ENCODE measurements at regions not wholly inside any gene's neighbourhood (a gene's known extent, or its start where the extent isn't known, plus 50 kb on each side); places are given as distances from the start of the nearest gene placed in this dataset.

DNA sequence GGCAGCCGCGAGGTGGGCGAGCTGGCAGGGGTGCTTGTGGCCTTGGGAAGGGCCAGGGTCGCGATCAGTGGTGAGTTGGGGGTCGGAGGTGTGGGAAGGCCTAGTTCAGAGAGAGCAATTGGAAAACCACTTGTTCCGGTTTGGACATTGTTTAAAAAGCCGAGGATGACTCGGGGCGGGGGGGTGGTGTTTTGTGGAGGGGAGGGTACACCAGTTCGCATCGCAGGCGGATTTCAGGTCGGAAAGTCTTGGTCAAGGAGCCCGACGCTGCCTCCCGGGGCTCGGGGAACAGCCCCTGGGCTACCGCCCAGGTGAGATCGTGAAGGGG, 66.4 kb downstream of the KPNA2 start (continued):
- TF ChIP-seq, protein P1, sequence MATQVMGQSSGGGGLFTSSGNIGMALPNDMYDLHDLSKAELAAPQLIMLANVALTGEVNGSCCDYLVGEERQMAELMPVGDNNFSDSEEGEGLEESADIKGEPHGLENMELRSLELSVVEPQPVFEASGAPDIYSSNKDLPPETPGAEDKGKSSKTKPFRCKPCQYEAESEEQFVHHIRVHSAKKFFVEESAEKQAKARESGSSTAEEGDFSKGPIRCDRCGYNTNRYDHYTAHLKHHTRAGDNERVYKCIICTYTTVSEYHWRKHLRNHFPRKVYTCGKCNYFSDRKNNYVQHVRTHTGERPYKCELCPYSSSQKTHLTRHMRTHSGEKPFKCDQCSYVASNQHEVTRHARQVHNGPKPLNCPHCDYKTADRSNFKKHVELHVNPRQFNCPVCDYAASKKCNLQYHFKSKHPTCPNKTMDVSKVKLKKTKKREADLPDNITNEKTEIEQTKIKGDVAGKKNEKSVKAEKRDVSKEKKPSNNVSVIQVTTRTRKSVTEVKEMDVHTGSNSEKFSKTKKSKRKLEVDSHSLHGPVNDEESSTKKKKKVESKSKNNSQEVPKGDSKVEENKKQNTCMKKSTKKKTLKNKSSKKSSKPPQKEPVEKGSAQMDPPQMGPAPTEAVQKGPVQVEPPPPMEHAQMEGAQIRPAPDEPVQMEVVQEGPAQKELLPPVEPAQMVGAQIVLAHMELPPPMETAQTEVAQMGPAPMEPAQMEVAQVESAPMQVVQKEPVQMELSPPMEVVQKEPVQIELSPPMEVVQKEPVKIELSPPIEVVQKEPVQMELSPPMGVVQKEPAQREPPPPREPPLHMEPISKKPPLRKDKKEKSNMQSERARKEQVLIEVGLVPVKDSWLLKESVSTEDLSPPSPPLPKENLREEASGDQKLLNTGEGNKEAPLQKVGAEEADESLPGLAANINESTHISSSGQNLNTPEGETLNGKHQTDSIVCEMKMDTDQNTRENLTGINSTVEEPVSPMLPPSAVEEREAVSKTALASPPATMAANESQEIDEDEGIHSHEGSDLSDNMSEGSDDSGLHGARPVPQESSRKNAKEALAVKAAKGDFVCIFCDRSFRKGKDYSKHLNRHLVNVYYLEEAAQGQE (IDR thresholded peaks at IDR 0.05; ENCODE audit: borderline replicate concordance in 1 of 2, low read depth in 1 of 2, low read length in 2 of 2) = no peak
- no peak; the same call in 1 of the 2 replicates for TF ChIP-seq ZNF431 (CRISPR knock-in tag; IDR thresholded peaks at IDR 0.05; ENCODE audit: borderline replicate concordance, low read depth)
- no peak for TF ChIP-seq POLR2A (IDR thresholded peaks at IDR 0.05; ENCODE audit: insufficient read depth in 1 of 2, low read depth in 2 of 2, low read length in 2 of 2)
- no peak for TF ChIP-seq ZNF782 (CRISPR knock-in tag; IDR thresholded peaks at IDR 0.05; ENCODE audit: borderline replicate concordance)
- TF ChIP-seq, protein P2, sequence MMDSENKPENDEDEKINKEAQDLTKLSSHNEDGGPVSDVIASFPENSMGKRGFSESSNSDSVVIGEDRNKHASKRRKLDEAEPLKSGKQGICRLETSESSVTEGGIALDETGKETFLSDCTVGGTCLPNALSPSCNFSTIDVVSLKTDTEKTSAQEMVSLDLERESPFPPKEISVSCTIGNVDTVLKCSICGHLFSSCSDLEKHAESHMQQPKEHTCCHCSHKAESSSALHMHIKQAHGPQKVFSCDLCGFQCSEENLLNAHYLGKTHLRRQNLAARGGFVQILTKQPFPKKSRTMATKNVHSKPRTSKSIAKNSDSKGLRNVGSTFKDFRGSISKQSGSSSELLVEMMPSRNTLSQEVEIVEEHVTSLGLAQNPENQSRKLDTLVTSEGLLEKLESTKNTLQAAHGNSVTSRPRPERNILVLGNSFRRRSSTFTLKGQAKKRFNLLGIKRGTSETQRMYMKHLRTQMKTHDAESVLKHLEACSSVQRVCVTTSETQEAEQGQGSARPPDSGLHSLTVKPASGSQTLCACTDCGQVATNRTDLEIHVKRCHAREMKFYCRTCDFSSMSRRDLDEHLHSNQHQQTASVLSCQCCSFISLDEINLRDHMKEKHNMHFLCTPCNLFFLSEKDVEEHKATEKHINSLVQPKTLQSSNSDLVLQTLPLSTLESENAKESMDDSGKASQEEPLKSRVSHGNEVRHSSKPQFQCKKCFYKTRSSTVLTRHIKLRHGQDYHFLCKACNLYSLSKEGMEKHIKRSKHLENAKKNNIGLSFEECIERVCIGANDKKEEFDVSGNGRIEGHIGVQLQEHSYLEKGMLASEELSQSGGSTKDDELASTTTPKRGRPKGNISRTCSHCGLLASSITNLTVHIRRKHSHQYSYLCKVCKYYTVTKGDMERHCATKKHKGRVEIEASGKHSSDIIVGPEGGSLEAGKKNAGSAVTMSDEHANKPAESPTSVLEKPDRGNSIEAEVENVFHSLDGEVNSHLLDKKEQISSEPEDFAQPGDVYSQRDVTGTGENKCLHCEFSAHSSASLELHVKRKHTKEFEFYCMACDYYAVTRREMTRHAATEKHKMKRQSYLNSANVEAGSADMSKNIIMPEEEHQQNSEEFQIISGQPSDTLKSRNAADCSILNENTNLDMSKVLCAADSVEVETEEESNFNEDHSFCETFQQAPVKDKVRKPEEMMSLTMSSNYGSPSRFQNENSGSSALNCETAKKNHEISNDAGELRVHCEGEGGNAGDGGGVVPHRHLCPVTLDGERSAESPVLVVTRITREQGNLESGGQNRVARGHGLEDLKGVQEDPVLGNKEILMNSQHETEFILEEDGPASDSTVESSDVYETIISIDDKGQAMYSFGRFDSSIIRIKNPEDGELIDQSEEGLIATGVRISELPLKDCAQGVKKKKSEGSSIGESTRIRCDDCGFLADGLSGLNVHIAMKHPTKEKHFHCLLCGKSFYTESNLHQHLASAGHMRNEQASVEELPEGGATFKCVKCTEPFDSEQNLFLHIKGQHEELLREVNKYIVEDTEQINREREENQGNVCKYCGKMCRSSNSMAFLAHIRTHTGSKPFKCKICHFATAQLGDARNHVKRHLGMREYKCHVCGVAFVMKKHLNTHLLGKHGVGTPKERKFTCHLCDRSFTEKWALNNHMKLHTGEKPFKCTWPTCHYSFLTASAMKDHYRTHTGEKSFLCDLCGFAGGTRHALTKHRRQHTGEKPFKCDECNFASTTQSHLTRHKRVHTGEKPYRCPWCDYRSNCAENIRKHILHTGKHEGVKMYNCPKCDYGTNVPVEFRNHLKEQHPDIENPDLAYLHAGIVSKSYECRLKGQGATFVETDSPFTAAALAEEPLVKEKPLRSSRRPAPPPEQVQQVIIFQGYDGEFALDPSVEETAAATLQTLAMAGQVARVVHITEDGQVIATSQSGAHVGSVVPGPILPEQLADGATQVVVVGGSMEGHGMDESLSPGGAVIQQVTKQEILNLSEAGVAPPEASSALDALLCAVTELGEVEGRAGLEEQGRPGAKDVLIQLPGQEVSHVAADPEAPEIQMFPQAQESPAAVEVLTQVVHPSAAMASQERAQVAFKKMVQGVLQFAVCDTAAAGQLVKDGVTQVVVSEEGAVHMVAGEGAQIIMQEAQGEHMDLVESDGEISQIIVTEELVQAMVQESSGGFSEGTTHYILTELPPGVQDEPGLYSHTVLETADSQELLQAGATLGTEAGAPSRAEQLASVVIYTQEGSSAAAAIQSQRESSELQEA (CRISPR knock-in tag; IDR thresholded peaks at IDR 0.05; ENCODE audit: not compliant biosample characterization) = no peak
- TF ChIP-seq, protein P3, sequence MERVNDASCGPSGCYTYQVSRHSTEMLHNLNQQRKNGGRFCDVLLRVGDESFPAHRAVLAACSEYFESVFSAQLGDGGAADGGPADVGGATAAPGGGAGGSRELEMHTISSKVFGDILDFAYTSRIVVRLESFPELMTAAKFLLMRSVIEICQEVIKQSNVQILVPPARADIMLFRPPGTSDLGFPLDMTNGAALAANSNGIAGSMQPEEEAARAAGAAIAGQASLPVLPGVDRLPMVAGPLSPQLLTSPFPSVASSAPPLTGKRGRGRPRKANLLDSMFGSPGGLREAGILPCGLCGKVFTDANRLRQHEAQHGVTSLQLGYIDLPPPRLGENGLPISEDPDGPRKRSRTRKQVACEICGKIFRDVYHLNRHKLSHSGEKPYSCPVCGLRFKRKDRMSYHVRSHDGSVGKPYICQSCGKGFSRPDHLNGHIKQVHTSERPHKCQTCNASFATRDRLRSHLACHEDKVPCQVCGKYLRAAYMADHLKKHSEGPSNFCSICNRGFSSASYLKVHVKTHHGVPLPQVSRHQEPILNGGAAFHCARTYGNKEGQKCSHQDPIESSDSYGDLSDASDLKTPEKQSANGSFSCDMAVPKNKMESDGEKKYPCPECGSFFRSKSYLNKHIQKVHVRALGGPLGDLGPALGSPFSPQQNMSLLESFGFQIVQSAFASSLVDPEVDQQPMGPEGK (CRISPR knock-in tag; IDR thresholded peaks at IDR 0.05) = no peak
- TF ChIP-seq, protein P4, sequence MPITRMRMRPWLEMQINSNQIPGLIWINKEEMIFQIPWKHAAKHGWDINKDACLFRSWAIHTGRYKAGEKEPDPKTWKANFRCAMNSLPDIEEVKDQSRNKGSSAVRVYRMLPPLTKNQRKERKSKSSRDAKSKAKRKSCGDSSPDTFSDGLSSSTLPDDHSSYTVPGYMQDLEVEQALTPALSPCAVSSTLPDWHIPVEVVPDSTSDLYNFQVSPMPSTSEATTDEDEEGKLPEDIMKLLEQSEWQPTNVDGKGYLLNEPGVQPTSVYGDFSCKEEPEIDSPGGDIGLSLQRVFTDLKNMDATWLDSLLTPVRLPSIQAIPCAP (CRISPR knock-in tag; IDR thresholded peaks at IDR 0.05; ENCODE audit: low read depth) = 0 out of 2 replicates have a peak, but pooled peaks have one; percentile 13
- TF ChIP-seq, protein P5, sequence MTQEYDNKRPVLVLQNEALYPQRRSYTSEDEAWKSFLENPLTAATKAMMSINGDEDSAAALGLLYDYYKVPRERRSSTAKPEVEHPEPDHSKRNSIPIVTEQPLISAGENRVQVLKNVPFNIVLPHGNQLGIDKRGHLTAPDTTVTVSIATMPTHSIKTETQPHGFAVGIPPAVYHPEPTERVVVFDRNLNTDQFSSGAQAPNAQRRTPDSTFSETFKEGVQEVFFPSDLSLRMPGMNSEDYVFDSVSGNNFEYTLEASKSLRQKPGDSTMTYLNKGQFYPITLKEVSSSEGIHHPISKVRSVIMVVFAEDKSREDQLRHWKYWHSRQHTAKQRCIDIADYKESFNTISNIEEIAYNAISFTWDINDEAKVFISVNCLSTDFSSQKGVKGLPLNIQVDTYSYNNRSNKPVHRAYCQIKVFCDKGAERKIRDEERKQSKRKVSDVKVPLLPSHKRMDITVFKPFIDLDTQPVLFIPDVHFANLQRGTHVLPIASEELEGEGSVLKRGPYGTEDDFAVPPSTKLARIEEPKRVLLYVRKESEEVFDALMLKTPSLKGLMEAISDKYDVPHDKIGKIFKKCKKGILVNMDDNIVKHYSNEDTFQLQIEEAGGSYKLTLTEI (CRISPR knock-in tag; conservative IDR thresholded peaks at IDR 0.05) = no peak
- TF ChIP-seq ZNF569 (CRISPR knock-in tag; IDR thresholded peaks at IDR 0.05; ENCODE audit: borderline replicate concordance) = no peak
- no peak for TF ChIP-seq ZNF83 (CRISPR knock-in tag; IDR thresholded peaks at IDR 0.05; ENCODE audit: borderline replicate concordance)
- no peak for TF ChIP-seq ZNF557 (CRISPR knock-in tag; IDR thresholded peaks at IDR 0.05)

All from HepG2 (cell line).